Right atrium auricular region (tissue), 2 donors: ENCODE measurements at regions not wholly inside any gene's neighbourhood (a gene's known extent, or its start where the extent isn't known, plus 50 kb on each side); places are given as distances from the start of the nearest gene placed in this dataset.

Experiments
- DNase-seq: peaks from one replicate; pipeline ENCODE4 v3.0.0-alpha.2; 2019; ENCODE audit warnings: low spot score
- H3K27ac ChIP-seq, 2 donors: fragments of 200-600 bp; sonication (generic); 1 replicate in 1 of 2; 2 replicates in 1 of 2; pipeline ENCODE4 v1.5.1; 2016 to 2019
- H3K27me3 ChIP-seq, 2 donors: fragments of 200-600 bp; sonication (generic); one replicate each; pipeline versions ENCODE4 v1.5.1 to v1.6.0; 2017 to 2019
- H3K36me3 ChIP-seq: fragments of 200-600 bp; sonication (generic); one replicate; pipeline ENCODE4 v1.5.1; 2016
- H3K4me1 ChIP-seq, 2 donors: fragments of 200-600 bp; sonication (generic); one replicate each; pipeline versions ENCODE4 v1.5.1 to v1.6.0; 2017 to 2019
- H3K4me3 ChIP-seq, 2 donors: fragments of 200-600 bp; sonication (generic); 1 replicate in 1 of 2; 2 replicates in 1 of 2; pipeline ENCODE4 v1.5.1; 2017 to 2019; ENCODE audit warnings: mild to moderate bottlenecking in 1 of 2, moderate library complexity in 1 of 2
- H3K9me3 ChIP-seq, 2 donors: fragments of 200-600 bp; sonication (generic); one replicate each; pipeline ENCODE4 v1.5.1; 2019
- TF ChIP-seq, protein P1 (sequence below), 2 donors: fragments of 200-600 bp; sonication (generic); IDR thresholded peaks; one replicate each; pipeline ENCODE4 v1.5.1; 2019; ENCODE audit warnings: antibody characterized with exemption in 2 of 2

DNA sequence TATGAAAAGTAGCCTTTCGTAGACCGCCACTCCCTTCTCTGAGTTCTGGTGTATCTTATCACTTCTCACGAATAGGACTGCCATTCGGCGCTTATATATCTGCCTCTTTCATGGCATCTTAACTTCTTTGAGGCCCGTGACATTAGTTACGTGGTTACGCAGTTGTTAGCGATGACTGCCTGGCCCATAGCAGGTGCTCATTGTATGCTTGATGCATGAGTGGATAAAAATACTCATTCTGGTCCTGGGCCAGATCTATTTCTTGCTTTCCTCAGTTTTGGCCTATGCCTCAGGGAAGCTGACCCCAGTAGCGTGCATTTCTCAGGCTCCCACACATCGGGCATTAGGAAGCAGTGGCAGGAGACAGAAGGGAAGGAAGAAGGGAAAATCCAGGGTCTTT lies 60.7 kb upstream of the PITX2 start:
- no peaks in the 10 kb centered on the region for H3K9me3 ChIP-seq
- H3K4me3 ChIP-seq: no peak overlapping the region
- DNase-seq: no peak
- no peaks in the 10 kb centered on the region for H3K27me3 ChIP-seq
- H3K27ac ChIP-seq: no peak overlapping the region
- no peaks in the 10 kb centered on the region for H3K4me1 ChIP-seq
- TF ChIP-seq, protein P1, sequence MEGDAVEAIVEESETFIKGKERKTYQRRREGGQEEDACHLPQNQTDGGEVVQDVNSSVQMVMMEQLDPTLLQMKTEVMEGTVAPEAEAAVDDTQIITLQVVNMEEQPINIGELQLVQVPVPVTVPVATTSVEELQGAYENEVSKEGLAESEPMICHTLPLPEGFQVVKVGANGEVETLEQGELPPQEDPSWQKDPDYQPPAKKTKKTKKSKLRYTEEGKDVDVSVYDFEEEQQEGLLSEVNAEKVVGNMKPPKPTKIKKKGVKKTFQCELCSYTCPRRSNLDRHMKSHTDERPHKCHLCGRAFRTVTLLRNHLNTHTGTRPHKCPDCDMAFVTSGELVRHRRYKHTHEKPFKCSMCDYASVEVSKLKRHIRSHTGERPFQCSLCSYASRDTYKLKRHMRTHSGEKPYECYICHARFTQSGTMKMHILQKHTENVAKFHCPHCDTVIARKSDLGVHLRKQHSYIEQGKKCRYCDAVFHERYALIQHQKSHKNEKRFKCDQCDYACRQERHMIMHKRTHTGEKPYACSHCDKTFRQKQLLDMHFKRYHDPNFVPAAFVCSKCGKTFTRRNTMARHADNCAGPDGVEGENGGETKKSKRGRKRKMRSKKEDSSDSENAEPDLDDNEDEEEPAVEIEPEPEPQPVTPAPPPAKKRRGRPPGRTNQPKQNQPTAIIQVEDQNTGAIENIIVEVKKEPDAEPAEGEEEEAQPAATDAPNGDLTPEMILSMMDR (IDR thresholded peaks at IDR 0.05): no peak
- no peaks in the 10 kb centered on the region for H3K36me3 ChIP-seq

DNA sequence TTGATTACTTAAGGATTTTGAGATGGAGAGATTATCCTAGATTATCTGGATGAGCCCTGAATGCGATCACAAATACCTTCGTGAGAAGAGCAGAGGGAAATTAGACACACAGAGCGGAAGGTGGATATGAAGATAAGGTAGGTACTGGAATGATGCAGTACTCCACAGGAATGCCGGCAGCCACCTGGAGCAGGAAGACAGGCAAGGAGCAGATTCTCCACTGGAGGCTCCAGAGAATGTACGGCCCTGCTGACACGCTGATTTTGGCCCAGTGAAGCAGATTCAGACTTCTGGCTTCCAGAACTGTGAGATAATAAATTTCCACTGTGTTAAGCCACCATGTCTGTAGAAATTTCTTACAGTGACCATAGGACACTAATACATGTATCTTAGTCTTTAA lies 79.4 kb upstream of the PITX2 start:
- H3K9me3 ChIP-seq: peaks cover 0 to 9% of the 10 kb centered on the region in 2 donors
- H3K36me3 ChIP-seq: no peaks in the 10 kb centered on the region
- TF ChIP-seq, protein P1 (IDR thresholded peaks at IDR 0.05): no peak
- no peaks in the 10 kb centered on the region for H3K4me1 ChIP-seq
- H3K27ac ChIP-seq: no peak overlapping the region
- DNase-seq: no peak
- H3K27me3 ChIP-seq: no peaks in the 10 kb centered on the region
- no peak overlapping the region for H3K4me3 ChIP-seq

DNA sequence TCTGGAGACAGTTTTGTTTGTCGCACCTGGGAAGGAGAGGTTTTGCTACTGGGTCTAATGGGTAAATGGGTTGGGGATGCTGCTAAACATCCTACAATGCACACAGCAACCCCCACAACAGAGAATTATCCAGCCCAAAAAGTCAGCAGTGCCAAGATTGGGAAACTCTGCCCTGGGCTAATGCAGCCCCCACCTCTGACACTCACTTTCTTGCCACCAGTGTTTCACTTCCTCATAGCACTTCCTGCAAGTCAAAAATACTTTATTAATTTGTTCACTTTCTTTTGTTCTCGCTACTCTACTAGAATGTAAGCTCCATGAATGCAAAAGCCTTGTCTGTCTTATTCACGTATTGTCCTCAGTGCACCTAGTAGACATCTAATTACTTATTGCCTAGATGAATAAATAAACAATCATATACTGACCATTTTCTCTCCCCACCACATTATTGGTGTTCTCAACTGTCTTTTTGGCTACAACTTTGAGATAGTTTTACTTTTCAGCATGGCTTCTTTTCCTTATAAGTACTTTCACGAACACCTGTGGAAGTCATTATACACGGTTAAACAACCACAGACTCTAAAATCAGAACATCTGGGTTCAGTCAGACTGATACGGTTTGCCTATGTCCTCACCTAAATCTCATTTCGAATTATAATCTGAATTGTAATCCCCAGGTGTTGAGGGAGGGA lies 82.0 kb upstream of the PITX2 start:
- Histone ChIP-seq H3K9me3 (no peaks in the 10 kb centered on the region), H3K4me1 (no peaks in the 10 kb centered on the region), H3K36me3 (no peaks in the 10 kb centered on the region), H3K27ac (no peak overlapping the region), H3K27me3 (no peaks in the 10 kb centered on the region), H3K4me3 (no peak overlapping the region)
- no peak for DNase-seq
- TF ChIP-seq, protein P1 (IDR thresholded peaks at IDR 0.05): no peak

DNA sequence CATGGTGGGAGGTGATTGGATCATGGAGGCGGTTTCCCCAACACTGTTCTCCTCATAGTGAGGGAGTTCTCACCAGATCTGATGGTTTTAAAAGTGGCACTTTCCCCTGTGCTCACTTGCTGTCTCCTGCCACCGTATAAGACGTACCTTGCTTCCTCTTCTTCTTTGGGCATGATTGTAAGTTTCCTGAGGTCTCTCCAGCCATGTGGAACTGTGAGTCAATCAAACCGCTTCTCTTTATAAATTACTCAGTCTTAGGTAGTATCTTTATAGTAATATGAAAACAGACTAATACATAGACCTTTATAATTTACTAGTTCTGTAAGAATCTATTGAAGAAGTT lies 82.5 kb upstream of the PITX2 start:
- H3K4me3 ChIP-seq: no peak overlapping the region
- no peaks in the 10 kb centered on the region for H3K27me3 ChIP-seq
- H3K9me3 ChIP-seq: no peaks in the 10 kb centered on the region
- H3K27ac ChIP-seq: no peak overlapping the region
- DNase-seq: no peak
- no peaks in the 10 kb centered on the region for H3K4me1 ChIP-seq
- H3K36me3 ChIP-seq: no peaks in the 10 kb centered on the region
- TF ChIP-seq, protein P1 (IDR thresholded peaks at IDR 0.05): no peak

DNA sequence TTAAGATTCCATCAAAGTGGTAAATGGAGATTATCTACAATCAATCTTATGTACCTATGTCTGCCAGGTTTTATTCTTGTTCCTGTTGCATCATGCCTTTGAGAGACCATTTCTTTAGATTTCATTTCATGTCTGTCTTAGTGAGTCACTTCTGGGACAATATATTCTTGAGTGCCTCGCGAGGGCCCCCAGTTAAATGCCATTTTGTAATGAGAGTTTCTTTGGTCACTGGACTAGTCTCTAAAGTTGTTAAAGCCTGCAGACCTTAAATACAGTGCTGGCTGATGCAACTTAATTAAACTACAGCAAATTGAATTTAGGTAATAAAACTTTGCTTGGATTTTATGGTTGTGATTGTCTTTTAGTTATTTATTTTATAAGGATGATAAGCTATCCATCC lies 87.2 kb upstream of the PITX2 start:
- H3K27me3 ChIP-seq: no peaks in the 10 kb centered on the region
- H3K36me3 ChIP-seq: no peaks in the 10 kb centered on the region
- H3K4me3 ChIP-seq: no peak overlapping the region
- H3K27ac ChIP-seq: no peak overlapping the region
- TF ChIP-seq, protein P1 (IDR thresholded peaks at IDR 0.05): no peak
- no peak for DNase-seq
- no peaks in the 10 kb centered on the region for H3K9me3 ChIP-seq
- no peaks in the 10 kb centered on the region for H3K4me1 ChIP-seq

DNA sequence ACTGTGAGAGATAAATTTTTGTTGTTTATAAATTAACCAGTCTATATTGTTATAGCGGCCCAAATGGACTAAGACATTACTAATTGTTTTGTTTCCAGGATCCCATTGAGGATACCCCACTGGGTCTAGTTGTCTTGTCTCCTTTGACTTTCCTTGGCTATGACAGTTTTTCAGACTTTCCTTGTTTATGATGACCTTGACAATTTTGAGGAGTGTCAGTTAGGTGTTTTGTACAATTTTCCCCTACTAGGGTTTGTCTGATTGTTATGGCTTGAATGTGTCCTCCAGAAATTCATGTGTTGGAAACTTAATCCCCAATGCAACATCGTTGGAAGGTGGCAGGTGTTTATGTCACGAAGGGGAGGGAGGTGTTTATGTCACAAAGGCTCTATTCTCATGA lies 89.6 kb upstream of the PITX2 start:
- TF ChIP-seq, protein P1 (IDR thresholded peaks at IDR 0.05): no peak
- no peak for DNase-seq
- Histone ChIP-seq H3K36me3 (no peaks in the 10 kb centered on the region), H3K4me1 (no peaks in the 10 kb centered on the region), H3K9me3 (no peaks in the 10 kb centered on the region), H3K27ac (no peak overlapping the region), H3K4me3 (no peak overlapping the region), H3K27me3 (no peaks in the 10 kb centered on the region)
